Tibial nerve (tissue), 4 donors: ENCODE measurements at regions not wholly inside any gene's neighbourhood (a gene's known extent, or its start where the extent isn't known, plus 50 kb on each side); places are given as distances from the start of the nearest gene placed in this dataset.
A peak's percentile ranks its signal among the peaks of the same experiment; 100 is the strongest.

ENCODE experiments used
- DNase-seq, 2 donors: peaks; one replicate each; pipeline ENCODE4 v3.0.0-alpha.2; 2019; ENCODE audit warnings: low spot score in 2 of 2
- H3K27ac ChIP-seq, 4 donors: fragments of 200-600 bp; sonication (generic) in 3 of 4; one replicate each; pipeline ENCODE4 v1.5.1; 2017 to 2019; ENCODE audit warnings: mild to moderate bottlenecking in 1 of 4
- H3K27me3 ChIP-seq, 2 donors: fragments of 200-600 bp; sonication (generic) in 1 of 2; one replicate each; pipeline versions ENCODE4 v1.5.1 to v1.6.0; 2017 to 2019
- H3K36me3 ChIP-seq, 3 donors: fragments of 200-600 bp; sonication (generic); one replicate each; pipeline ENCODE4 v1.5.1; 2018 to 2019
- H3K4me1 ChIP-seq, 4 donors: fragments of 200-600 bp; sonication (generic) in 3 of 4; one replicate each; pipeline ENCODE4 v1.5.1; 2017 to 2019
- H3K4me3 ChIP-seq, 4 donors: fragments of 200-600 bp; sonication (generic) in 3 of 4; one replicate each; pipeline ENCODE4 v1.5.1; 2017 to 2019; ENCODE audit warnings: mild to moderate bottlenecking in 1 of 4, moderate library complexity in 1 of 4
- H3K9me3 ChIP-seq, 4 donors: fragments of 200-600 bp; sonication (generic) in 3 of 4; one replicate each; pipeline ENCODE4 v1.5.1; 2017 to 2019
- EP300 ChIP-seq, 2 donors: sonication (generic); formaldehyde crosslinking; IDR thresholded peaks; one replicate each; pipeline ENCODE4 v1.6.1; 2017; ENCODE audit warnings: antibody characterized with exemption in 2 of 2, mild to moderate bottlenecking in 1 of 2
- POLR2A ChIP-seq, 2 donors: fragments of 450-650 bp; IDR thresholded peaks; one replicate each; pipeline ENCODE4 v1.6.1; 2017; ENCODE audit warnings: antibody characterized with exemption in 2 of 2, mild to moderate bottlenecking in 2 of 2, moderate library complexity in 2 of 2
- WGBS, 2 donors: methylation state at CpG; one replicate each; pipeline ENCODE4 v1.1.5; 2018; 5-methylcytosine and 5-hydroxymethylcytosine counted together
- TF ChIP-seq, protein P1 (sequence below), 5 experiments: fragments of 200-600 bp in 3 of 5; fragments of 450-650 bp in 2 of 5; sonication (generic) in 3 of 5; IDR thresholded peaks; one replicate each; pipeline ENCODE4 v1.5.1; 2016 to 2019; ENCODE audit warnings: antibody characterized with exemption in 5 of 5, mild to moderate bottlenecking in 3 of 5, moderate library complexity in 2 of 5

DNA sequence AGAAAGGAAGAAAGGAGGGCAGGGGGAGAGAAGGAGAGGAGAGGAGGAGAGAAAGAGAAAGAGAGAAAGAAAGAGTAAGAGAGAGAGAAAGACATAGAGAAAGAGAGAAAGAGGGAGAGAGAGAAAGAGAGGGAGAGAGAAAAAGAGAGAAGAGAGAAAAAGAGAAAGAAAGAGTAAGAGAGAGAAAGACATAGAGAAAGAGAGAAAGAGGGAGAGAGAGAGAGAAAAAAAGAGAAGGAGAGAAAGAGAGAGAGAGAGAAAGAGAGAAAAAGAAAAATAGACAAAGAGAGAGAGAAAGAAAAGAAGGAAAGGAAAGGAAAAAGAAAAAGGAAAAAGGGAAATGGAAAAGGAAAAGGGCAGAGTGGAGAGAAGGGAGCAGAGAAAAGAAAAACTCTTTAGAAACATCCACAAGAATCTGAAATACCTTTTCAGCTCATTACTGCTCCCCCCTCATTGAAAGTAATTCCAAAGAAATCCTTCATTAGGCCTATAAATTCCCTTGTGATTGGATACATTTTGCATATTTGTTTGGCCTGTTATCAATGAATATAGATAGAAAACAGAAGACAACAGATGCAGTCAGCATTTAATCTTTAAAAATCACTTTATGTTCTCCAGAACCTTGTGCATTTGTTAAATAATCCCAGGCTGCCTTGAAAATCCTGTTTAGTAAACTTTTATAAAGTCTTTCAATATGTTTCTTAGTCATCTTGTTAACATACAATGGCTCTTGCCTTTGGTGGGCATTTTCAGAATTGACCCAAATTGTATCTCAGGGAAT, 411.5 kb downstream of the NFIB start:
- no peak for DNase-seq
- Histone ChIP-seq H3K9me3 (peaks cover 0 to 11% (median 0%) of the 10 kb centered on the region in 4 donors), H3K36me3 (no peaks in the 10 kb centered on the region), H3K27ac (no peak overlapping the region), H3K4me3 (no peak overlapping the region), H3K4me1 (peaks cover 0 to 13% (median 0%) of the 10 kb centered on the region in 4 donors), H3K27me3 (no peaks in the 10 kb centered on the region)
- TF ChIP-seq, protein P1, sequence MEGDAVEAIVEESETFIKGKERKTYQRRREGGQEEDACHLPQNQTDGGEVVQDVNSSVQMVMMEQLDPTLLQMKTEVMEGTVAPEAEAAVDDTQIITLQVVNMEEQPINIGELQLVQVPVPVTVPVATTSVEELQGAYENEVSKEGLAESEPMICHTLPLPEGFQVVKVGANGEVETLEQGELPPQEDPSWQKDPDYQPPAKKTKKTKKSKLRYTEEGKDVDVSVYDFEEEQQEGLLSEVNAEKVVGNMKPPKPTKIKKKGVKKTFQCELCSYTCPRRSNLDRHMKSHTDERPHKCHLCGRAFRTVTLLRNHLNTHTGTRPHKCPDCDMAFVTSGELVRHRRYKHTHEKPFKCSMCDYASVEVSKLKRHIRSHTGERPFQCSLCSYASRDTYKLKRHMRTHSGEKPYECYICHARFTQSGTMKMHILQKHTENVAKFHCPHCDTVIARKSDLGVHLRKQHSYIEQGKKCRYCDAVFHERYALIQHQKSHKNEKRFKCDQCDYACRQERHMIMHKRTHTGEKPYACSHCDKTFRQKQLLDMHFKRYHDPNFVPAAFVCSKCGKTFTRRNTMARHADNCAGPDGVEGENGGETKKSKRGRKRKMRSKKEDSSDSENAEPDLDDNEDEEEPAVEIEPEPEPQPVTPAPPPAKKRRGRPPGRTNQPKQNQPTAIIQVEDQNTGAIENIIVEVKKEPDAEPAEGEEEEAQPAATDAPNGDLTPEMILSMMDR (IDR thresholded peaks at IDR 0.05): no peak
- TF ChIP-seq POLR2A (IDR thresholded peaks at IDR 0.05) (no peak), EP300 (IDR thresholded peaks at IDR 0.05) (no peak)

DNA sequence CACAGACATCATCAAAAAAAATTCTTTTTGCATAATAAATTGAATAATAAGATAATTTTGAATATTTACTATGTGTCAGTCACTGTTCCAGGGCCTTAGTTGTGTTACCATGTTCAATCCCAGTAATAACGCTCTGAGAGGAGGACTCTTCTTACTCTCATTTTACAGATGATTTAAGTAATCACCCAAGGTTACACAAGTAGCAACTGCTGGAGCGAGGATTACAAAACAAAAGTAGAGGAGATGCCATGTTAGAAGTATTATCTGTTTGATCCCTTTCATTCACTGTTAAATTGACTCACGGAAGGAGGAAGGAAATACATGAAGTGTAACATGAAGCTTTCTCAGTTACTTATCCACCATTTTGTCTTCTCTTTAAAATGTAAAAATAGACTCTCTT, 412.8 kb downstream of the NFIB start:
- 90 to 95% methylated on average over 3 of the region's 3 CpGs for WGBS, 2 donors

DNA sequence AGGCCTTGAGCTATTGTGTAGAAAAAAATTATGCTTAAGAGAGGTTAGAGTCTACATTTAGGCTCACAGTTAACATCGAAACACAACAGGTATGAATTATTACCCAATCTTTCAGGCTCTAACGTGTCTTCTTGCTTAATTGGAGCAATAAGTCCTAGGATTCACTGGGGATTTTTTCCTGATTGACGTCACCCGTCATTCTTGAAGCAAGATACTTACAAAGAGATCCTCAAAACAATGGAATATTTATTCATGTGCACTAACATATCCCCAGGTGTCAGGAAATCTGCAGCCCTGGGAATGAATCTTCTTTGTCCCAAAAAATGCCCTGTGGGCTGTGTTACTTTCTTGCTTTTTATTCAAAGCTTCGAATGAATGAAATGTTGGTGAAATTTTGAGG, 413.5 kb downstream of the NFIB start:
- 75 to 83% methylated on average over 5 of the region's 5 CpGs for WGBS, 2 donors
- no peak overlapping the region for H3K4me3 ChIP-seq
- peak overlapping the region in 1 of 4 donors; percentile 23 for H3K27ac ChIP-seq
- DNase-seq: no peak
- no peaks in the 10 kb centered on the region for H3K36me3 ChIP-seq
- no peaks in the 10 kb centered on the region for H3K9me3 ChIP-seq
- no peaks in the 10 kb centered on the region for H3K27me3 ChIP-seq
- H3K4me1 ChIP-seq: peaks cover 0 to 33% (median 3%) of the 10 kb centered on the region in 4 donors
- TF ChIP-seq POLR2A (IDR thresholded peaks at IDR 0.05) (no peak), EP300 (IDR thresholded peaks at IDR 0.05) (no peak)
- TF ChIP-seq, protein P1 (IDR thresholded peaks at IDR 0.05): no peak

More for the DNA sequence above, 412.8 kb downstream of the NFIB start:
- H3K36me3 ChIP-seq: no peaks in the 10 kb centered on the region
- H3K4me3 ChIP-seq: no peak overlapping the region
- H3K27me3 ChIP-seq: no peaks in the 10 kb centered on the region
- H3K27ac ChIP-seq: no peak overlapping the region
- DNase-seq: no peak
- H3K9me3 ChIP-seq: peaks cover 0 to 3% (median 0%) of the 10 kb centered on the region in 4 donors
- peaks cover 0 to 26% (median 3%) of the 10 kb centered on the region in 4 donors for H3K4me1 ChIP-seq
- TF ChIP-seq POLR2A (IDR thresholded peaks at IDR 0.05) (no peak), EP300 (IDR thresholded peaks at IDR 0.05) (no peak)
- TF ChIP-seq, protein P1 (IDR thresholded peaks at IDR 0.05): no peak

GRCh38 chr9:13899924-13900323, 414.0 kb downstream of the NFIB start:
- Histone ChIP-seq H3K36me3 (no peaks in the 10 kb centered on the region), H3K4me3 (no peak overlapping the region), H3K9me3 (no peaks in the 10 kb centered on the region), H3K27ac (peak overlapping the region in 2 of 4 donors; percentile 23 to 55), H3K4me1 (peaks cover 0 to 37% (median 3%) of the 10 kb centered on the region in 4 donors), H3K27me3 (no peaks in the 10 kb centered on the region)
- TF ChIP-seq EP300 (IDR thresholded peaks at IDR 0.05): no peak
- TF ChIP-seq POLR2A (IDR thresholded peaks at IDR 0.05): no peak
- TF ChIP-seq, protein P1 (IDR thresholded peaks at IDR 0.05): no peak
- 38 to 49% methylated on average over 7 of the region's 7 CpGs for WGBS, 2 donors
- DNase-seq: no peak

GRCh38 chr9:13898957-13899356, 415.0 kb downstream of the NFIB start:
- no peaks in the 10 kb centered on the region for H3K36me3 ChIP-seq
- H3K4me3 ChIP-seq: no peak overlapping the region
- DNase-seq: no peak
- WGBS, 2 donors: 56 to 58% methylated on average over 2 of the region's 2 CpGs
- H3K27ac ChIP-seq: peak overlapping the region in 1 of 4 donors; percentile 0
- no peaks in the 10 kb centered on the region for H3K9me3 ChIP-seq
- peaks cover 0 to 37% (median 3%) of the 10 kb centered on the region in 4 donors for H3K4me1 ChIP-seq
- no peaks in the 10 kb centered on the region for H3K27me3 ChIP-seq
- TF ChIP-seq POLR2A (IDR thresholded peaks at IDR 0.05) (no peak), EP300 (IDR thresholded peaks at IDR 0.05) (no peak)
- TF ChIP-seq, protein P1 (IDR thresholded peaks at IDR 0.05): no peak
